ENCODE measurements at regions not wholly inside any gene's neighbourhood (a gene's known extent, or its start where the extent isn't known, plus 50 kb on each side); places are given as distances from the start of the nearest gene placed in this dataset.

GRCh38 chr7:123343611-123344010, 143.8 kb upstream of the SLC13A1 start:
- Histone ChIP-seq H3K79me2 (ENCODE audit: low read length) (no peaks in the 10 kb centered on the region), H3K4me2 (ENCODE audit: low read length) (no peak overlapping the region), H3K9ac (ENCODE audit: low read length) (no peak overlapping the region), H3K27ac (ENCODE audit: low read length) (no peak overlapping the region), H2AFZ (ENCODE audit: low read depth, low read length) (no peak overlapping the region), H3K27me3 (ENCODE audit: low read depth, low read length) (no peaks in the 10 kb centered on the region), H3K4me3 (ENCODE audit: low read length) (no peak overlapping the region), H4K20me1 (ENCODE audit: insufficient read depth, low read length) (no peaks in the 10 kb centered on the region), H3K4me1 (ENCODE audit: low read length) (peaks cover 2% of the 10 kb centered on the region), H3K36me3 (replicated peaks; ENCODE audit: low read depth, low read length) (no peaks in the 10 kb centered on the region), H3K9me3 (ENCODE audit: insufficient read depth, low read length) (no peaks in the 10 kb centered on the region)
- no peak for TF ChIP-seq EZH2phosphoT487 (IDR thresholded peaks at IDR 0.05; ENCODE audit: low read depth)
- no peak for TF ChIP-seq CTCF (IDR thresholded peaks at IDR 0.05; ENCODE audit: low read depth, low read length)

- Histone ChIP-seq H3K4me3 (ENCODE audit: low read length) (no peak overlapping the region), H3K4me2 (ENCODE audit: low read length) (no peak overlapping the region), H3K36me3 (replicated peaks; ENCODE audit: low read depth, low read length) (no peaks in the 10 kb centered on the region), H3K9ac (ENCODE audit: low read length) (no peak overlapping the region), H3K79me2 (ENCODE audit: low read length) (no peaks in the 10 kb centered on the region), H3K4me1 (ENCODE audit: low read length) (peaks cover 9% of the 10 kb centered on the region), H3K9me3 (ENCODE audit: insufficient read depth, low read length) (no peaks in the 10 kb centered on the region), H4K20me1 (ENCODE audit: insufficient read depth, low read length) (no peaks in the 10 kb centered on the region), H2AFZ (ENCODE audit: low read depth, low read length) (no peak overlapping the region), H3K27ac (ENCODE audit: low read length) (no peak overlapping the region), H3K27me3 (ENCODE audit: low read depth, low read length) (no peaks in the 10 kb centered on the region)
- no peak for TF ChIP-seq EZH2phosphoT487 (IDR thresholded peaks at IDR 0.05; ENCODE audit: low read depth)
Measured at GRCh38 chr7:123341102-123341501, 141.3 kb upstream of the SLC13A1 start.

GRCh38 chr7:123338688-123339087, 138.9 kb upstream of the SLC13A1 start:
- no peak overlapping the region for H3K4me3 ChIP-seq (ENCODE audit: low read length)

GRCh38 chr7:123329988-123330643, 130.3 kb upstream of the SLC13A1 start:
- no peaks in the 10 kb centered on the region for H3K79me2 ChIP-seq (ENCODE audit: low read length)
- H2AFZ ChIP-seq (ENCODE audit: low read depth, low read length) = no peak overlapping the region
- TF ChIP-seq CTCF (IDR thresholded peaks at IDR 0.05; ENCODE audit: low read depth, low read length) (no peak), EZH2phosphoT487 (IDR thresholded peaks at IDR 0.05; ENCODE audit: low read depth) (no peak)
- H3K27me3 ChIP-seq (ENCODE audit: low read depth, low read length) = no peaks in the 10 kb centered on the region
- no peak overlapping the region for H3K4me2 ChIP-seq (ENCODE audit: low read length)
- H3K4me3 ChIP-seq (ENCODE audit: low read length) = no peak overlapping the region
- H3K36me3 ChIP-seq (replicated peaks; ENCODE audit: low read depth, low read length) = no peaks in the 10 kb centered on the region
- no peaks in the 10 kb centered on the region for H4K20me1 ChIP-seq (ENCODE audit: insufficient read depth, low read length)
- peaks cover 6% of the 10 kb centered on the region for H3K9me3 ChIP-seq (ENCODE audit: insufficient read depth, low read length)
- no peak overlapping the region for H3K27ac ChIP-seq (ENCODE audit: low read length)
- no peak overlapping the region for H3K9ac ChIP-seq (ENCODE audit: low read length)
- no peaks in the 10 kb centered on the region for H3K4me1 ChIP-seq (ENCODE audit: low read length)

More at GRCh38 chr7:123338688-123339087, 138.9 kb upstream of the SLC13A1 start:
- Histone ChIP-seq H3K27ac (ENCODE audit: low read length) (peak overlapping the region; percentile 9; the same call in 1 of the 2 replicates), H2AFZ (ENCODE audit: low read depth, low read length) (no peak overlapping the region), H3K4me1 (ENCODE audit: low read length) (peaks cover 9% of the 10 kb centered on the region), H3K4me2 (ENCODE audit: low read length) (peak overlapping the region; percentile 38), H3K9me3 (ENCODE audit: insufficient read depth, low read length) (no peaks in the 10 kb centered on the region), H3K9ac (ENCODE audit: low read length) (no peak overlapping the region), H3K27me3 (ENCODE audit: low read depth, low read length) (no peaks in the 10 kb centered on the region), H4K20me1 (ENCODE audit: insufficient read depth, low read length) (no peaks in the 10 kb centered on the region), H3K79me2 (ENCODE audit: low read length) (no peaks in the 10 kb centered on the region), H3K36me3 (replicated peaks; ENCODE audit: low read depth, low read length) (no peaks in the 10 kb centered on the region)
- TF ChIP-seq CTCF (IDR thresholded peaks at IDR 0.05; ENCODE audit: low read depth, low read length) = no peak
- no peak for TF ChIP-seq EZH2phosphoT487 (IDR thresholded peaks at IDR 0.05; ENCODE audit: low read depth)

Measured in OCI-LY3 (cell line).